T47D (cell line): ENCODE measurements at regions not wholly inside any gene's neighbourhood (a gene's known extent, or its start where the extent isn't known, plus 50 kb on each side); places are given as distances from the start of the nearest gene placed in this dataset.
"Not testable (repeated sequence)": the region's sequence is repeated elsewhere in the genome, so short reads cannot be mapped to it uniquely, and the experiment has no call there.

Experiments
- DNase-seq, 2 experiments: peaks; one replicate each; pipeline versions ENCODE4 v3.0.0 to v3.0.0-alpha.2; 2011 to 2012; ENCODE audit warnings: low read depth in 1 of 2, low spot score in 1 of 2
- JUND ChIP-seq: IDR thresholded peaks from 2 replicates; pipeline ENCODE4 v1.6.1; 2012; ENCODE audit warnings: low read depth
- in situ Hi-C: cut with HindIII; loops from 2 replicates; pipeline ENCODE4 v1.10.0; 2016; ENCODE audit warnings: low sequenced_read_pairs, low pct_unique_long_range_greater_than_20kb

GRCh38 chr15:66862111-66862939, 160.3 kb downstream of the SMAD6 start:
- DNase-seq: no peak
- in situ Hi-C loops: no loop called here
- no peak for TF ChIP-seq JUND

GRCh38 chr15:66862940-66863335, 160.9 kb downstream of the SMAD6 start:
- no peak for TF ChIP-seq JUND
- DNase-seq: peak; percentile 43 to 85
- in situ Hi-C loops: no loop called here

- no peak for DNase-seq
- no peak for TF ChIP-seq JUND
- in situ Hi-C loops: no loop called here
Observed at GRCh38 chr15:66863390-66864085, 161.5 kb downstream of the SMAD6 start.

GRCh38 chr15:66864086-66864830, 162.2 kb downstream of the SMAD6 start:
- in situ Hi-C loops: no loop called here
- TF ChIP-seq JUND: no peak
- no peak for DNase-seq

- no peak for TF ChIP-seq JUND
- in situ Hi-C loops: no loop called here
- DNase-seq: no peak
Observed at GRCh38 chr15:66864871-66865281, 162.8 kb downstream of the SMAD6 start.

GRCh38 chr15:66865622-66866611, 163.9 kb downstream of the SMAD6 start:
- no peak for DNase-seq
- in situ Hi-C loops: no loop called here
- TF ChIP-seq JUND: no peak

- in situ Hi-C loops: no loop called here
- no peak for TF ChIP-seq JUND
- no peak for DNase-seq
Observed at GRCh38 chr15:66866656-66867055, 164.6 kb downstream of the SMAD6 start.

GRCh38 chr15:66868918-66869317, 166.9 kb downstream of the SMAD6 start:
- in situ Hi-C loops: no loop called here
- no peak for TF ChIP-seq JUND
- DNase-seq: no peak

GRCh38 chr15:66870880-66871388, 168.9 kb downstream of the SMAD6 start:
- no peak for TF ChIP-seq JUND
- DNase-seq: no peak
- in situ Hi-C loops: no loop called here

- no peak for TF ChIP-seq JUND
- no peak for DNase-seq
- in situ Hi-C loops: no loop called here
Observed at GRCh38 chr15:66872405-66872804, 170.4 kb downstream of the SMAD6 start.

- in situ Hi-C loops, DNase-seq: not testable (repeated sequence)
Observed at GRCh38 chr15:66873331-66873730, 171.3 kb downstream of the SMAD6 start.

GRCh38 chr15:66873856-66874255, 171.8 kb downstream of the SMAD6 start:
- DNase-seq: no peak
- no peak for TF ChIP-seq JUND
- in situ Hi-C loops: no loop called here
